Panc1 (cell line): ENCODE measurements at regions not wholly inside any gene's neighbourhood (a gene's known extent, or its start where the extent isn't known, plus 50 kb on each side); places are given as distances from the start of the nearest gene placed in this dataset.

Source experiments
- CTCF ChIP-seq: fragments of 450-650 bp; IDR thresholded peaks from 2 replicates; pipeline ENCODE4 v1.5.1; 2017; ENCODE audit warnings: mild to moderate bottlenecking
- POLR2AphosphoS5 ChIP-seq: IDR thresholded peaks from 2 replicates; pipeline ENCODE4 v1.6.1; 2012; ENCODE audit warnings: mild to moderate bottlenecking, low read depth, low read length, moderate library complexity
- REST ChIP-seq, 2 experiments: IDR thresholded peaks; 2 replicates each; pipeline ENCODE4 v1.6.1; 2011 to 2012; ENCODE audit warnings: low read depth in 2 of 2, control low read depth in 1 of 2, low read length in 1 of 2, mild to moderate bottlenecking in 1 of 2, moderate library complexity in 1 of 2; ENCODE audit not compliant: insufficient read depth in 1 of 2
- TCF7L2 ChIP-seq: IDR thresholded peaks from 2 replicates; pipeline ENCODE4 v1.6.1; 2011; ENCODE audit warnings: mild to moderate bottlenecking, low read depth, low read length, inconsistent platforms

GRCh38 chr5:159616952-159617351 lies 286.7 kb upstream of the IL12B start:
- no peak for TF ChIP-seq REST (IDR thresholded peaks at IDR 0.05; ENCODE audit: insufficient read depth in 1 of 2, low read depth in 2 of 2, low read length in 1 of 2)
- no peak for TF ChIP-seq CTCF
- no peak for TF ChIP-seq POLR2AphosphoS5
- TF ChIP-seq TCF7L2: no peak
